Left ventricle myocardium inferior (tissue), 1 donor: ENCODE measurements at regions not wholly inside any gene's neighbourhood (a gene's known extent, or its start where the extent isn't known, plus 50 kb on each side); places are given as distances from the start of the nearest gene placed in this dataset.

Experiments used
- DNase-seq: peaks from one replicate; pipeline ENCODE4 v3.0.0-alpha.2; 2020
- H3K27ac ChIP-seq: fragments of 200-600 bp; replicated peaks from 2 replicates; pipeline ENCODE4 v1.8.0; 2021
- H3K27me3 ChIP-seq: fragments of 200-600 bp; 2 replicates; pipeline ENCODE4 v1.8.0; 2021; ENCODE audit warnings: low read depth
- H3K36me3 ChIP-seq: fragments of 200-600 bp; 2 replicates; pipeline ENCODE4 v1.8.0; 2021
- H3K4me1 ChIP-seq: fragments of 200-600 bp; 2 replicates; pipeline ENCODE4 v1.8.0; 2021
- H3K4me3 ChIP-seq: fragments of 200-600 bp; 2 replicates; pipeline ENCODE4 v1.8.0; 2021; ENCODE audit warnings: mild to moderate bottlenecking, moderate library complexity
- H3K9me3 ChIP-seq: fragments of 200-600 bp; replicated peaks from 2 replicates; pipeline ENCODE4 v1.8.0; 2021
- CTCF ChIP-seq: fragments of 200-600 bp; IDR thresholded peaks from 2 replicates; pipeline ENCODE4 v1.8.0; 2021; ENCODE audit warnings: antibody characterized with exemption, mild to moderate bottlenecking, borderline replicate concordance
- intact Hi-C: fragments of 100-400 bp; cut with micrococcal nuclease; formaldehyde crosslinking; loops from one replicate; pipeline ENCODE4 v1.11.0; 2022
- donor health status: DM: no; HTN: yes; CAD: no; lungs with severe emphysema.

- no peaks in the 10 kb centered on the region for H3K9me3 ChIP-seq
- H3K27me3 ChIP-seq, result no peaks in the 10 kb centered on the region
- TF ChIP-seq CTCF, result no peak
- no peak overlapping the region for H3K27ac ChIP-seq
- H3K4me3 ChIP-seq, result no peak overlapping the region
- no peaks in the 10 kb centered on the region for H3K36me3 ChIP-seq
- DNase-seq, result no peak
- intact Hi-C loops, result no loop called here
- peaks cover 7% of the 10 kb centered on the region for H3K4me1 ChIP-seq
These were observed 100.3 kb upstream of the GUCY1A1 start for GRCh38 chr4:155566354-155566753.

GRCh38 chr4:155565776-155566175 is 100.9 kb upstream of the GUCY1A1 start:
- Histone ChIP-seq H3K27me3 (no peaks in the 10 kb centered on the region), H3K27ac (no peak overlapping the region), H3K9me3 (no peaks in the 10 kb centered on the region), H3K36me3 (no peaks in the 10 kb centered on the region), H3K4me3 (no peak overlapping the region), H3K4me1 (peaks cover 3% of the 10 kb centered on the region)
- intact Hi-C loops, result no loop called here
- no peak for TF ChIP-seq CTCF
- DNase-seq, result no peak

GRCh38 chr4:155565330-155565729 is 101.3 kb upstream of the GUCY1A1 start:
- no peaks in the 10 kb centered on the region for H3K36me3 ChIP-seq
- intact Hi-C loops, result no loop called here
- H3K4me1 ChIP-seq, result no peaks in the 10 kb centered on the region
- no peak overlapping the region for H3K27ac ChIP-seq
- no peak overlapping the region for H3K4me3 ChIP-seq
- DNase-seq, result no peak
- no peaks in the 10 kb centered on the region for H3K27me3 ChIP-seq
- H3K9me3 ChIP-seq, result no peaks in the 10 kb centered on the region
- no peak for TF ChIP-seq CTCF

GRCh38 chr4:155564880-155565279 is 101.8 kb upstream of the GUCY1A1 start:
- no peak for DNase-seq
- Histone ChIP-seq H3K9me3 (no peaks in the 10 kb centered on the region), H3K4me3 (no peak overlapping the region), H3K27me3 (no peaks in the 10 kb centered on the region), H3K36me3 (no peaks in the 10 kb centered on the region), H3K4me1 (no peaks in the 10 kb centered on the region), H3K27ac (no peak overlapping the region)
- TF ChIP-seq CTCF, result no peak
- intact Hi-C loops, result no loop called here

GRCh38 chr4:155564086-155564485 is 102.6 kb upstream of the GUCY1A1 start:
- intact Hi-C loops, result no loop called here
- Histone ChIP-seq H3K4me1 (no peaks in the 10 kb centered on the region), H3K9me3 (no peaks in the 10 kb centered on the region), H3K27me3 (no peaks in the 10 kb centered on the region), H3K36me3 (no peaks in the 10 kb centered on the region), H3K4me3 (no peak overlapping the region), H3K27ac (no peak overlapping the region)
- DNase-seq, result no peak
- TF ChIP-seq CTCF, result no peak

GRCh38 chr4:155559915-155560314 is 106.7 kb upstream of the GUCY1A1 start:
- no peaks in the 10 kb centered on the region for H3K27me3 ChIP-seq
- no peaks in the 10 kb centered on the region for H3K36me3 ChIP-seq
- intact Hi-C loops, result no loop called here
- H3K27ac ChIP-seq, result no peak overlapping the region
- TF ChIP-seq CTCF, result no peak
- DNase-seq, result no peak
- no peak overlapping the region for H3K4me3 ChIP-seq
- peaks cover 26% of the 10 kb centered on the region for H3K9me3 ChIP-seq
- H3K4me1 ChIP-seq, result no peaks in the 10 kb centered on the region
